Peyer's patch (tissue), 4 donors: ENCODE measurements at regions not wholly inside any gene's neighbourhood (a gene's known extent, or its start where the extent isn't known, plus 50 kb on each side); places are given as distances from the start of the nearest gene placed in this dataset.
"Not testable (repeated sequence)": the region's sequence is repeated elsewhere in the genome, so short reads cannot be mapped to it uniquely, and the experiment has no call there.

Source experiments
- POLR2A ChIP-seq, 2 donors: fragments of 450-650 bp; IDR thresholded peaks; one replicate each; pipeline ENCODE4 v1.5.1; 2017; ENCODE audit warnings: antibody characterized with exemption in 2 of 2, mild to moderate bottlenecking in 2 of 2, moderate library complexity in 2 of 2
- TF ChIP-seq, protein P1 (sequence below), 6 experiments: fragments of 450-650 bp in 4 of 6; fragments of 200-600 bp in 2 of 6; sonication (generic) in 1 of 6; IDR thresholded peaks; one replicate each; pipeline ENCODE4 v1.5.1; 2017 to 2019; ENCODE audit warnings: antibody characterized with exemption in 6 of 6, mild to moderate bottlenecking in 3 of 6, moderate library complexity in 1 of 6

DNA sequence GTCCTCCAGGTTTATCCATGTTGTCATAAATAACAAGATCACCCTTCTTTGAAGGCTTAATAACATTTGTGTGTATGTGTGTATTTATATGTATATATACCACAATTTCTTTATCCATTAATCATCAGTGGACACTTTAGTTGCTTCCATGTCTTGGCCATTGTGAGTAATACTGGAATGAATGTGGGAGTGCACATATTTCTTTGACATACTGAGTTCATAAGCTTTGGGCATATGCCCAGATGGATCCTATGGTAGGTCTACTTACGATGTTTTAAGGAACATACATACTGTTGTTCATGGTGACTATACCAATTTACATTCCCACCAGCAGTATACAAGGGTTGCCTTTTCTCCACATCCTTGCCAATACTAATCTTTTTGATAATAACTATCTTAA is 108.8 kb upstream of the TRIM77 start:
- TF ChIP-seq, protein P1, sequence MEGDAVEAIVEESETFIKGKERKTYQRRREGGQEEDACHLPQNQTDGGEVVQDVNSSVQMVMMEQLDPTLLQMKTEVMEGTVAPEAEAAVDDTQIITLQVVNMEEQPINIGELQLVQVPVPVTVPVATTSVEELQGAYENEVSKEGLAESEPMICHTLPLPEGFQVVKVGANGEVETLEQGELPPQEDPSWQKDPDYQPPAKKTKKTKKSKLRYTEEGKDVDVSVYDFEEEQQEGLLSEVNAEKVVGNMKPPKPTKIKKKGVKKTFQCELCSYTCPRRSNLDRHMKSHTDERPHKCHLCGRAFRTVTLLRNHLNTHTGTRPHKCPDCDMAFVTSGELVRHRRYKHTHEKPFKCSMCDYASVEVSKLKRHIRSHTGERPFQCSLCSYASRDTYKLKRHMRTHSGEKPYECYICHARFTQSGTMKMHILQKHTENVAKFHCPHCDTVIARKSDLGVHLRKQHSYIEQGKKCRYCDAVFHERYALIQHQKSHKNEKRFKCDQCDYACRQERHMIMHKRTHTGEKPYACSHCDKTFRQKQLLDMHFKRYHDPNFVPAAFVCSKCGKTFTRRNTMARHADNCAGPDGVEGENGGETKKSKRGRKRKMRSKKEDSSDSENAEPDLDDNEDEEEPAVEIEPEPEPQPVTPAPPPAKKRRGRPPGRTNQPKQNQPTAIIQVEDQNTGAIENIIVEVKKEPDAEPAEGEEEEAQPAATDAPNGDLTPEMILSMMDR (IDR thresholded peaks at IDR 0.05), result not testable (repeated sequence)
- TF ChIP-seq POLR2A (IDR thresholded peaks at IDR 0.05), result not testable (repeated sequence)
